Left lung (tissue), 4 donors: ENCODE measurements at regions not wholly inside any gene's neighbourhood (a gene's known extent, or its start where the extent isn't known, plus 50 kb on each side); places are given as distances from the start of the nearest gene placed in this dataset.

ENCODE experiments used
- ATAC-seq: fragments of 200-7000 bp; cut with Tn5 transposase; one replicate; pipeline ENCODE4 v1.9.1; 2020; ENCODE audit warnings: moderate library complexity
- DNase-seq, 4 donors: peaks; one replicate each; pipeline ENCODE4 v3.0.0-alpha.2; 2013 to 2020
- H3K27ac ChIP-seq, 2 donors: fragments of 200-600 bp; sonication (generic) in 1 of 2; one replicate each; pipeline versions ENCODE4 v1.5.0 to v1.8.0; 2020 to 2021
- H3K27me3 ChIP-seq, 2 donors: fragments of 200-600 bp; sonication (generic) in 1 of 2; one replicate each; pipeline versions ENCODE4 v1.5.0 to v1.8.0; 2020 to 2021
- H3K36me3 ChIP-seq, 2 donors: fragments of 200-600 bp; sonication (generic) in 1 of 2; one replicate each; pipeline versions ENCODE4 v1.5.0 to v1.8.0; 2020 to 2021
- H3K4me1 ChIP-seq, 2 donors: fragments of 200-600 bp; one replicate each; pipeline ENCODE4 v1.8.0; 2021
- H3K4me3 ChIP-seq, 2 donors: fragments of 200-600 bp; sonication (generic) in 1 of 2; one replicate each; pipeline versions ENCODE4 v1.5.0 to v1.8.0; 2020 to 2021; ENCODE audit warnings: mild to moderate bottlenecking in 1 of 2
- H3K9me3 ChIP-seq, 2 donors: fragments of 200-600 bp; sonication (generic) in 1 of 2; one replicate each; pipeline versions ENCODE4 v1.5.0 to v1.8.0; 2020 to 2021
- intact Hi-C, 2 donors: fragments of 100-400 bp; cut with DNase I; formaldehyde crosslinking; loops; one replicate each; pipeline versions ENCODE4 v1.11.2 to v1.14.2; 2022
- TF ChIP-seq, protein P1 (sequence below), 2 donors: fragments of 200-600 bp; sonication (generic) in 1 of 2; IDR thresholded peaks; one replicate each; pipeline versions ENCODE4 v1.5.0 to v1.8.0; 2021; ENCODE audit warnings: antibody characterized with exemption in 2 of 2
- donor health status: DM: no; HTN: yes; CAD: no.
- donor health status: DM: no; HTN: no; CAD: no.

DNA sequence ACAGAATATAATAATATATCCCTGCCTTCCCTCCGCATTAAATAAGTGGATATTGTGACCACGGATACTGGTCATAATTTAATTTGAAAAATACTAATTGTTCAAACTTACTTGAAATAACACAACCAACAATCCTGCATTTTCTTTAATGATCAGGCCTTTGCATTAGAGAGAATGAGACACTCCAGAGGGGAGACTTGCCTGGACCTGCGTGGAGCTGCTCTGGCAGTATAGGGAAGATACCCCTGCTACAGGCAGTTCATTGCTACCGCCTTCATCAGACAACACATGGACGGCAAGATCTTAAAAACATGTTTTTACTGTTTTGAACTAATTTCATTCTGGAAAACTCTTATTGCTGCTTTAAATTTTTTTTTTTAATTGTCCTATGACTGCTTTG lies 211.0 kb upstream of the FAR2 start:
- Histone ChIP-seq H3K27me3 (no peaks in the 10 kb centered on the region), H3K4me3 (no peak overlapping the region), H3K36me3 (no peaks in the 10 kb centered on the region), H3K4me1 (no peaks in the 10 kb centered on the region), H3K27ac (no peak overlapping the region), H3K9me3 (no peaks in the 10 kb centered on the region)
- intact Hi-C loops: no loop called here
- ATAC-seq: no peak
- no peak for DNase-seq
- TF ChIP-seq, protein P1, sequence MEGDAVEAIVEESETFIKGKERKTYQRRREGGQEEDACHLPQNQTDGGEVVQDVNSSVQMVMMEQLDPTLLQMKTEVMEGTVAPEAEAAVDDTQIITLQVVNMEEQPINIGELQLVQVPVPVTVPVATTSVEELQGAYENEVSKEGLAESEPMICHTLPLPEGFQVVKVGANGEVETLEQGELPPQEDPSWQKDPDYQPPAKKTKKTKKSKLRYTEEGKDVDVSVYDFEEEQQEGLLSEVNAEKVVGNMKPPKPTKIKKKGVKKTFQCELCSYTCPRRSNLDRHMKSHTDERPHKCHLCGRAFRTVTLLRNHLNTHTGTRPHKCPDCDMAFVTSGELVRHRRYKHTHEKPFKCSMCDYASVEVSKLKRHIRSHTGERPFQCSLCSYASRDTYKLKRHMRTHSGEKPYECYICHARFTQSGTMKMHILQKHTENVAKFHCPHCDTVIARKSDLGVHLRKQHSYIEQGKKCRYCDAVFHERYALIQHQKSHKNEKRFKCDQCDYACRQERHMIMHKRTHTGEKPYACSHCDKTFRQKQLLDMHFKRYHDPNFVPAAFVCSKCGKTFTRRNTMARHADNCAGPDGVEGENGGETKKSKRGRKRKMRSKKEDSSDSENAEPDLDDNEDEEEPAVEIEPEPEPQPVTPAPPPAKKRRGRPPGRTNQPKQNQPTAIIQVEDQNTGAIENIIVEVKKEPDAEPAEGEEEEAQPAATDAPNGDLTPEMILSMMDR (IDR thresholded peaks at IDR 0.05): no peak

DNA sequence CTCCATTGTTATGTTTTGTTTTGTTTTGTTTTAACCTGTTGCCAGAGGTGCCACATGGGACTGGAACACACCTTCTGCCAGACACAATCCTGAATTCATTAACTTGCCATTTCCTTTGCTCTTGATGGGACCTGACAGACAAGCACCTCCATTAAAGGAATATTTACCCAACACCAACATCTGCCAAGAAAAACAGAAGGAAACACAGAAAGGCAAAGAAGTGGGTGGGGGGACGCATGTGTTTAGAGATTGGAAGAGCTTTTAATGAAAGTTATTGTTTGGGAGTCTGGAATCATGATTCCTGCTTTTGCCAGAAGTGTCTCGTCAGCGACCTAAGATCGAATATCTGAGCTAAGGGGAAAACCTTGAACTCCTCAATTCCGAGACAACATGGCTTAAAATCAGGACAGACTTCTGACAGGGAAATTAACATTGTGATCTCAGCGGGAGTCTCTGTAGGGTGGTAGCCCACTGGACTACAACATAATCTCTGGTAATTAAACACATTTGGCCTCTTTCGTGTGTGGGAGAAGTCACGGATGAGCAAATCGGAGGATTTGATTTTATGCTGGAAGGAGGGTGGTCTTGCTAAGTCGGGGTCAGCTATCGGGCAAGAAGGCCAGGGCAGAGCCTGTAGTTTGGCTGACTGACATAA lies 210.4 kb upstream of the FAR2 start:
- Histone ChIP-seq H3K27ac (no peak overlapping the region), H3K36me3 (no peaks in the 10 kb centered on the region), H3K27me3 (no peaks in the 10 kb centered on the region), H3K9me3 (no peaks in the 10 kb centered on the region), H3K4me3 (no peak overlapping the region), H3K4me1 (no peaks in the 10 kb centered on the region)
- intact Hi-C loops: no loop called here
- DNase-seq (no peak), ATAC-seq (no peak)
- TF ChIP-seq, protein P1 (IDR thresholded peaks at IDR 0.05): no peak

DNA sequence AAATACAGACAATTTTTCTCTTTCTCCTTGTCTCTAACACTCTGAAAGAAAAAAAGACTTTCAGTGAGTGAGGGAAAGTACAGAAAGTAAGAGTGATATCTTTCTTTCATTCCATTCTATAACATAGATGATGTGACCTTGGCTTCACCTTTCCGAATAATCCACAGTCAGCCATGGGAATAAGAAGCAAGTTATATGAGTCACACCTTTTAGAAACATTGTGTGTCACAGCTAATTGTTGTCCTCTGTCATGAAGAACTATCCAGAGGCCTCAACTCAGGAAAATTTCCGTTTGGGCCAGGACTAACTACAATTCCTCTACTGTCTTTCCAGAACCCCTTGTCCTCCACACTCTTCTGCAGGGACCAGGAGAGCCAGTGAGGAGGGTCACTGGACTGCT lies 209.7 kb upstream of the FAR2 start:
- Histone ChIP-seq H3K27me3 (no peaks in the 10 kb centered on the region), H3K4me3 (no peak overlapping the region), H3K9me3 (no peaks in the 10 kb centered on the region), H3K4me1 (no peaks in the 10 kb centered on the region), H3K36me3 (no peaks in the 10 kb centered on the region), H3K27ac (no peak overlapping the region)
- TF ChIP-seq, protein P1 (IDR thresholded peaks at IDR 0.05): no peak
- intact Hi-C loops: no loop called here
- ATAC-seq (no peak), DNase-seq (no peak)

DNA sequence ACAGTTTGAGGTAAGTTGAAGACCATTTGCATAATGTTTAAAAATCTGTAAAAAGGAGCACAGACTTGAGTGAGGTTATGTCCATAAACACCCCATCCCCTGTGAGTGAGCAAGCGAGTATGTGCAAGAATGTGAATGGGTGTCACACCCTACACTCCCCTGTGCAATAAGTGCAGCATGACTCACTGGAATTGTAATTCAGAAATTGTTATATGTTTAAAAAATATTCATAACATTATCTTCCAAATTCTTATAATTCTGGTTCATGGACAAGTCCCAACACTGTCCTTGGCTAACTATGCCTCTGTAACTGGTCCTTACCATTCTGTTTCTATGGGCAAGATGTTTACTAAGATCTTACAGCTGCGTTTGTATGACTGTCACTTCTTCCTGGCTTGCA lies 207.8 kb upstream of the FAR2 start:
- H3K27me3 ChIP-seq: no peaks in the 10 kb centered on the region
- no peaks in the 10 kb centered on the region for H3K4me1 ChIP-seq
- ATAC-seq (peak; percentile 61), DNase-seq (no peak)
- no peak overlapping the region for H3K27ac ChIP-seq
- no peaks in the 10 kb centered on the region for H3K36me3 ChIP-seq
- intact Hi-C loops: no loop called here
- H3K4me3 ChIP-seq: no peak overlapping the region
- TF ChIP-seq, protein P1 (IDR thresholded peaks at IDR 0.05): no peak
- no peaks in the 10 kb centered on the region for H3K9me3 ChIP-seq

DNA sequence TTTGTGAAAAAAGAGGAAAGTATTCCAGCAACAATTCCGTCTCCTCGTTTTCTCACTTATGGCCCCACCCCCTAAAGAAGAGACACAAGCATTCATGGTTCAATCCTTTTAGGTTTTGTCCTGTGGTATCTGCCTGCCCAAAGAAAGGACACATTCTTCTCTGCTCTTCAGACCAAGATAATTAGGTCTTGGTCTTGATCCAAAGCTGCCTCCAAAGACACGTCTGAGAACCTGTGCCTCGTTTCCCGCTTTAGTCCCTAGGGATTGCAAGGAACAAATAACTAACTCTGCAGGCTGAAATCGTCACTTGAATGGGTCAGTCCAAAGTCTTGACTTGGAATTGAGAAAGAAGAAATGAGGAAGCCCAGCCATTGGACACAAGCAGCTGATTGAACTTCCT lies 202.7 kb upstream of the FAR2 start:
- TF ChIP-seq, protein P1 (IDR thresholded peaks at IDR 0.05): no peak
- Histone ChIP-seq H3K4me1 (no peaks in the 10 kb centered on the region), H3K9me3 (no peaks in the 10 kb centered on the region), H3K36me3 (no peaks in the 10 kb centered on the region), H3K27ac (no peak overlapping the region), H3K4me3 (no peak overlapping the region), H3K27me3 (no peaks in the 10 kb centered on the region)
- ATAC-seq (no peak), DNase-seq (no peak)
- intact Hi-C loops: no loop called here
